Pancreas (tissue), 10 donors: ENCODE measurements at regions not wholly inside any gene's neighbourhood (a gene's known extent, or its start where the extent isn't known, plus 50 kb on each side); places are given as distances from the start of the nearest gene placed in this dataset.

Experiments used
- ATAC-seq, 4 donors: fragments of 200-7000 bp; cut with Tn5 transposase; one replicate each; pipeline versions ENCODE4 v1.8.0 to v1.9.1; 2020; ENCODE audit warnings: mild to moderate bottlenecking in 4 of 4, moderate library complexity in 4 of 4
- DNase-seq, 6 donors: peaks; one replicate each; pipeline ENCODE4 v3.0.0-alpha.2; 2020
- FAIRE-seq: peaks from 2 replicates; lab custom pipeline; 2012; peaks lifted over from hg19 to GRCh38; lab: Jason Lieb, UNC
- H3K27ac ChIP-seq, 4 donors: fragments of 200-600 bp; sonication (generic); 1 replicate in 3 of 4; 2 replicates in 1 of 4; pipeline versions ENCODE4 v1.5.0 to v1.8.0; 2020
- H3K27me3 ChIP-seq, 4 donors: fragments of 200-600 bp; one replicate each; pipeline ENCODE4 v1.8.0; 2021
- H3K36me3 ChIP-seq, 3 donors: fragments of 200-600 bp; sonication (generic) in 1 of 3; one replicate each; pipeline versions ENCODE4 v1.5.0 to v1.8.0; 2020 to 2021
- H3K4me1 ChIP-seq, 3 donors: fragments of 200-600 bp; one replicate each; pipeline ENCODE4 v1.8.0; 2021
- H3K4me3 ChIP-seq, 4 donors: fragments of 200-600 bp; sonication (generic) in 2 of 4; one replicate each; pipeline versions ENCODE4 v1.5.0 to v1.8.0; 2020 to 2021
- H3K9me3 ChIP-seq, 4 donors: fragments of 200-600 bp; one replicate each; pipeline ENCODE4 v1.8.0; 2021
- WGBS, 2 donors: extraction: QIAGEN DNeasy Blood & Tissue Kit; methylation state at CpG; one replicate each; pipeline ENCODE4 v1.1.7; 2013; 5-methylcytosine and 5-hydroxymethylcytosine counted together
- intact Hi-C, 3 donors: fragments of 100-400 bp; cut with DNase I; formaldehyde crosslinking; loops; one replicate each; pipeline versions ENCODE4 v1.11.1 to v1.14.2; 2022
- TF ChIP-seq, protein P1 (sequence below), 4 donors: fragments of 200-600 bp; sonication (generic) in 3 of 4; IDR thresholded peaks; one replicate each; pipeline versions ENCODE4 v1.5.0 to v1.8.0; 2021; ENCODE audit warnings: antibody characterized with exemption in 4 of 4
- donor health status: healthy with polysubstance abuse.
- donor health status: DM: no; HTN: no; CAD: no; lungs with moderate emphysema.
- donor health status: DM: no; HTN: no; CAD: no.
- donor health status: control.
- donor health status: control.
- donor health status: Bipolar disorder and iron deficiency.
- donor health status: DM: yes; HTN: yes; CAD: no.
- donor health status: DM: no; HTN: no; CAD: no.
- donor health status: DM: no; HTN: no; CAD: no.
- donor health status: DM: yes; HTN: yes; CAD: no.

DNA sequence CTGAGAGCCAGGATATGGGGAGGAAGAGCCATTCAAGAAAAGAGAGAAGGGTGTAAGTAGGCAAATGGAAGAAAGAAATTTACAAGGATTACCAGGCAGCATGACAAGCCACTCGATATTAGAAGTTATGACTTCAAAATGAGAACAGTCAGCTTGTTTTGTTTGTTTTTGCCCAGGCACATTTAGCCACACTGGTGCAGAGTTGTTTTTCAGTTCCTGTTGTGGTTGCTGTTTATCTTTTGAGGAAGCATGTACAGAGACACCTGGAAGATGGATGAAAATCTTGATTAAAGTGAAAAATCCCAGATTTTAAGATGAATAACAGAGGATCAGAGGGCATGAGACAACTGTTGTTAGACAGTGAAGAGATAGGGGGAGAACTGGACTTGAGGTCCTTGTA, 199.1 kb downstream of the MTRR start:
- no peak for FAIRE-seq
- H3K9me3 ChIP-seq = no peaks in the 10 kb centered on the region
- no peaks in the 10 kb centered on the region for H3K36me3 ChIP-seq
- no peak overlapping the region for H3K4me3 ChIP-seq
- peaks cover 0 to 3% (median 0%) of the 10 kb centered on the region in 4 donors for H3K27me3 ChIP-seq
- no peaks in the 10 kb centered on the region for H3K4me1 ChIP-seq
- H3K27ac ChIP-seq = no peak overlapping the region
- ATAC-seq = no peak
- intact Hi-C loops = no loop called here
- WGBS, 2 donors = 44 to 57% methylated on average over 1 of the region's 1 CpG
- TF ChIP-seq, protein P1, sequence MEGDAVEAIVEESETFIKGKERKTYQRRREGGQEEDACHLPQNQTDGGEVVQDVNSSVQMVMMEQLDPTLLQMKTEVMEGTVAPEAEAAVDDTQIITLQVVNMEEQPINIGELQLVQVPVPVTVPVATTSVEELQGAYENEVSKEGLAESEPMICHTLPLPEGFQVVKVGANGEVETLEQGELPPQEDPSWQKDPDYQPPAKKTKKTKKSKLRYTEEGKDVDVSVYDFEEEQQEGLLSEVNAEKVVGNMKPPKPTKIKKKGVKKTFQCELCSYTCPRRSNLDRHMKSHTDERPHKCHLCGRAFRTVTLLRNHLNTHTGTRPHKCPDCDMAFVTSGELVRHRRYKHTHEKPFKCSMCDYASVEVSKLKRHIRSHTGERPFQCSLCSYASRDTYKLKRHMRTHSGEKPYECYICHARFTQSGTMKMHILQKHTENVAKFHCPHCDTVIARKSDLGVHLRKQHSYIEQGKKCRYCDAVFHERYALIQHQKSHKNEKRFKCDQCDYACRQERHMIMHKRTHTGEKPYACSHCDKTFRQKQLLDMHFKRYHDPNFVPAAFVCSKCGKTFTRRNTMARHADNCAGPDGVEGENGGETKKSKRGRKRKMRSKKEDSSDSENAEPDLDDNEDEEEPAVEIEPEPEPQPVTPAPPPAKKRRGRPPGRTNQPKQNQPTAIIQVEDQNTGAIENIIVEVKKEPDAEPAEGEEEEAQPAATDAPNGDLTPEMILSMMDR (IDR thresholded peaks at IDR 0.05) = no peak
- no peak for DNase-seq

DNA sequence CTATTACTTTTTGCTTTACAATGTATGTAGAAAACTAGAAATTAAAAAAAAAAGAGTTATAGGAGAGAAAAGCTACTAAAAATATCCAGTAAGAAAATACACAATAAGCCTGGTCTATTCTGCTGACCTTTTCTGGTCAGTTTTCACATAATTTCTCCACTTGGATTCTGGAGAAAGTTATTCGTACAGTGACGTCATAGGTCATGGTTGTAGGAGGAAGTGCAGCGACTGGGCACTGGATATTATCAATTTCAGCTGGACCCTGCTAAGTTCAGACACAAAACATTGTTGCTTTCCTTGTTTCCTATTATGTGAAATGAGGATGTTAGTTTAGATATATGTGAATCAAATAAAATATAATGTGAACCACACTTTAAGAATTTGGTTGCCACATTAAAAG, 201.2 kb downstream of the MTRR start:
- FAIRE-seq = no peak
- Histone ChIP-seq H3K27me3 (peaks cover 0 to 3% (median 0%) of the 10 kb centered on the region in 4 donors), H3K4me3 (no peak overlapping the region), H3K36me3 (no peaks in the 10 kb centered on the region), H3K4me1 (no peaks in the 10 kb centered on the region), H3K27ac (no peak overlapping the region), H3K9me3 (no peaks in the 10 kb centered on the region)
- intact Hi-C loops = no loop called here
- 38 to 61% methylated on average over 3 of the region's 3 CpGs for WGBS, 2 donors
- TF ChIP-seq, protein P1 (IDR thresholded peaks at IDR 0.05) = no peak
- ATAC-seq = no peak
- DNase-seq = no peak

DNA sequence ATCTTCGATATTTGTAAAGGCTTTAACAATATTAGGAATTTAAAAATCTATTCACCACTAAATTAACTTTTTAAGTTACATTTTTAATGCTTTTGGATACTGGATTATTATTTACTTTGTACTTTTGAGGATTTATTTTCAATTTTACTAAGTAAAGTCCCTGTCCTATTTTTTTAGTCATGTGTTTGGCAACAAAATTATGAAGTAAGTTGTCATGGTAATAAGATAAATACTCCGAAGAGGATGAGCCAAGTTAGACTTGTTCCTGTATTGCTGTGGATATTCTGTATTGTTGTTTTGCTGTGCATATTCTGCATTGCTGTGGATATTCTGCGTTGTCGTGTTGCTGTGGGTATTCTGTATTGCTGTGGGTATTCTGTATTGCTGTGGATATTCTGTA, 210.1 kb downstream of the MTRR start:
- Histone ChIP-seq H3K27ac (no peak overlapping the region), H3K4me1 (no peaks in the 10 kb centered on the region), H3K9me3 (no peaks in the 10 kb centered on the region), H3K27me3 (no peaks in the 10 kb centered on the region), H3K36me3 (no peaks in the 10 kb centered on the region), H3K4me3 (no peak overlapping the region)
- ATAC-seq (no peak), FAIRE-seq (no peak), DNase-seq (no peak)
- TF ChIP-seq, protein P1 (IDR thresholded peaks at IDR 0.05) = no peak
- 60 to 74% methylated on average over 4 of the region's 4 CpGs for WGBS, 2 donors
- intact Hi-C loops = no loop called here

DNA sequence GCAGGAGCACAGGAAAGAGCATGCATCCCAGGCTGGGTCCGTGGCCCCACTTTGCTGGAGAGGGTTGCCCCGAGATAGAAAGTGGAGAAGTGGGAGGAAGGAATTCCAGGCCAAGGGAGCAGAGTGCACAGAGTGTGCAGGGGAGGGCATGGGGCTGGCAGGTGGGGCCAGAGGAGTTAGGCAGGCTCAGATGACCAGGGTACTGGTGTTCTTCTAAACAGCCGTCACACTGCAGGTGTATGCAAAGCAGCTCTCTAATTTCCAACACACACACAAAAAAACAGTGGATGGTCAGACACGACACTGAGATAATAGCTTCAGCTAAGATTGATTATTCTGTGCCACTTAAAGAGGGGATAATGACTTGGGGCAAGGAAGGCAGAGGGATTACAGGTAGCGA, 212.2 kb downstream of the MTRR start:
- H3K27ac ChIP-seq = no peak overlapping the region
- FAIRE-seq = no peak
- no peaks in the 10 kb centered on the region for H3K27me3 ChIP-seq

DNA sequence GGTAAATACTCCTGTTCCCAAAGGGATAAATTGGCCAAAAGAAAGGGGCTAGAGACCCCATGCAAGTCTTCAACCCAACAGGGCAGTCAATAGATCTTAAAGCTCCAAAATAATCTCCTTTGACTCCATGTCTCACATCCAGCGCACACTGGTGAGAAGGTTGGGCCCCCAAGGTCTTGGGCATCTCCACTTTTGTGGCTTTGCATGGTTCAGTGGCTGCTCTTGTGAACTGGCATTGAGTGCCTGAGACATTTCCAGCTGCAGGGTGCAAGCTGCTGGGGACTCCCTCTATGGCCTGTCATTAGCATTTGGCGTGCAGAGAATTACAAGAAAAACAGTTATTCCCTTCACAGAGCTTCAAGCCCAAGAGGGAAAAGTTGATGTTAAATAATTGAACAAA, 224.7 kb downstream of the MTRR start:
- no peaks in the 10 kb centered on the region for H3K4me1 ChIP-seq
- H3K27ac ChIP-seq = no peak overlapping the region
- no peaks in the 10 kb centered on the region for H3K9me3 ChIP-seq
- no peaks in the 10 kb centered on the region for H3K36me3 ChIP-seq
- FAIRE-seq (no peak), DNase-seq (no peak), ATAC-seq (no peak)
- intact Hi-C loops = no loop called here
- H3K27me3 ChIP-seq = no peaks in the 10 kb centered on the region
- no peak overlapping the region for H3K4me3 ChIP-seq
- TF ChIP-seq, protein P1 (IDR thresholded peaks at IDR 0.05) = no peak
- WGBS, 2 donors = 89 to 98% methylated on average over 2 of the region's 2 CpGs

More for the DNA sequence above, 212.2 kb downstream of the MTRR start:
- intact Hi-C loops = no loop called here
- WGBS, 2 donors = 32 to 43% methylated on average over 5 of the region's 5 CpGs
- H3K36me3 ChIP-seq = no peaks in the 10 kb centered on the region
- H3K4me1 ChIP-seq = no peaks in the 10 kb centered on the region
- H3K9me3 ChIP-seq = no peaks in the 10 kb centered on the region
- DNase-seq (no peak), ATAC-seq (no peak)
- TF ChIP-seq, protein P1 (IDR thresholded peaks at IDR 0.05) = no peak
- no peak overlapping the region for H3K4me3 ChIP-seq
